SK-N-SH (cell line): ENCODE measurements at regions not wholly inside any gene's neighbourhood (a gene's known extent, or its start where the extent isn't known, plus 50 kb on each side); places are given as distances from the start of the nearest gene placed in this dataset.

Experiments
- GATA2 ChIP-seq: sonication (generic); formaldehyde crosslinking; IDR thresholded peaks from 2 replicates; pipeline ENCODE4 v1.5.0; 2020; ENCODE audit warnings: mild to moderate bottlenecking, missing genetic modification reagents
- TCF12 ChIP-seq: IDR thresholded peaks from 2 replicates; pipeline ENCODE4 v1.4.0; 2012

DNA sequence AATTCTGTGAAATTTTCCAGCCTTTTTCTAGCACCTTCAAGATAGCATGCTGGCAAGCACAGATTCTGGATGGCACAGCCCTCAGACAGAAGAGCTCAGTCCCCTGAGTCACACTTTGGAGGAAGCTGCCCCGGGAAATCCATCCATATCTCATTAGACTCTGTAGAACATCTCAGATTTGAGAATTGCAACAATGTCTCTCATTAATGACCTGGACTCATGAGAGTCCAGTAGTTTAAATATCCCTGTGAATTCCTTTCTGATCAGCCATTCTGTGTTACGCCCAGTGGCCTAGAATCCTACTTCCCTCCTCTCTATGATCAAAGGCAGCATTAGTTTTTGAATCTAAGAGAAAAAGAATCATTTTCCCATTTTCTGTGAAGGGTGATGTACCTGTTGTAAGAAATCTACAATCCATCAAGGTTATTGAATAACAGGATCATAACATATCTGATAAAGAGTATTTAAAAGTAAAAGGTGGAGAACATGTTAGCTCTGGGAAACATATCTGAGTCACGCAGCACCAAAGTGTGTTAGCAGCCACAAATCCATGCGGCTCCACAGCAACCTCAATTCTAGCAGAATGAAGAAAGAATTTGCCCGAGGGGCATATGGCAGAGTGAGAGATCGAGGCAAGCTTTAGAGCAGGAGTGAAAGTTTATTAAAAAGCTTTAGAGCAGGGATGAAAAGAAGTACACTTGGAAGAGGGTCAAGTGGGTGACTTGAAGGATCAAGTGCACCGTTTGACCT, 855.6 kb upstream of the TMEM132C start:
- TF ChIP-seq GATA2 (CRISPR knock-in tag) (no peak), TCF12 (no peak)
